ENCODE measurements at regions not wholly inside any gene's neighbourhood (a gene's known extent, or its start where the extent isn't known, plus 50 kb on each side); places are given as distances from the start of the nearest gene placed in this dataset.
"Not testable (repeated sequence)": the region's sequence is repeated elsewhere in the genome, so short reads cannot be mapped to it uniquely, and the experiment has no call there.

DNA sequence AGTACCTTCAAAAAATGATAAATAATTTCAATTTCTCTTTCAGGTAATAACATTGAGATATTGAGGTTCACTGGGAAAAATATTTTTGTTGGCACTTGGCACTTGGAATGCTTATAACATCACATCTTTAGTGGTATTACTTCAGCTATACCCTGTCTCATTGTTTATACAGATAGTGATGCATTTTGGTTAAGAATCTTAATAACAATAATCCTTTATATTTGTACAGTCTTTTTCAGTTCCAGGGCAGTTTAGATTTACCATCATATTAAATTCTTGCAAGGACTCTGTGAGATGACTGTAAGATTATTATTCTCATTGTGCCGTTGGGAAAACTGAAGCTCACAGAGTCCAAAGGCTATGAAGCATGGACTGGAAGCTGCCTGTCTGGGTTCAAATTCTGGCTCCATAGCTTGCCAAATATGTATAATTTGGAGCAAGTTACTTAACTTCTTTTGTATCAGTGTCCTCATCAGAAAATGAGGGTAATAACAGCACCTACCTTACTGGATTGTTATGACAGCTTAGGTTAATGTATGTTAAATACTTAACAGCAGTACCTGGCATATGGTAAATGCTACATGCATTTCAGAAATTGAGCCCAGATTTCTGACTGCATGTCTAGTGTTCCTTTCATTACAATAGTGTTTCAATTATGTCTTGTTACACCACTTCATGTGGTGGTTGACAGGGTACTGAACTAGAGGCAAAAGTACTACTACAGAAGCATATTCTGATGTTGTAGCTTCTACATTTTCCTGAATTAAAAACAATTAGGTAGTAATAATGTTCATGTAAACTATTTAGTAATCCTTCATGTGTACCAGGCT lies 272.2 kb downstream of the PLK2 start:
- H3K9me3 ChIP-seq: no peaks in the 10 kb centered on the region
- in situ Hi-C loops (cut with MboI; ENCODE audit: low sequenced_read_pairs): no loop called here
- no peak for DNase-seq (ENCODE audit: low spot score in 2 of 2)
- H3K4me1 ChIP-seq: no peaks in the 10 kb centered on the region
- H3K4me3 ChIP-seq: no peak overlapping the region
- H3K36me3 ChIP-seq (replicated peaks): no peaks in the 10 kb centered on the region
- no peaks in the 10 kb centered on the region for H3K27me3 ChIP-seq (ENCODE audit: low read depth)

DNA sequence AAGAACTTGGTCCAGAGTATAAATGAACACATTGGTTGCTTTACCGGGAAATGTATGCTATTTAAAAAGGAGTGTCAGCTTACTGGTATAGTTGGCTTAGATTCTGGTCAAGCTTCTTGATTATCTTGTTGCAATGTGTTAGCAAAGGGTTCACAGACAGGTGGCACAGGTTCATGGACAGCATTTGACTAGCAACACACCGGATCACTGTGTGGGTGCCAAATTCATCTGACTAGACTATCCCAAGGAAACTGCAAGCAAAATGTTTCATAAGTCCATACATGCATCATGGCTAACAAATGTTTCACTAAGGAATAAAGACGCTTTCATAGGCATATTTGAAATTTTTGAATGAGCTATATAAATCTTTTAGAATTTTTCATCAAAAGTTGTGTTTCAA lies 274.1 kb downstream of the PLK2 start:
- in situ Hi-C loops (cut with MboI; ENCODE audit: low sequenced_read_pairs): no loop called here
- Histone ChIP-seq H3K4me1 (no peaks in the 10 kb centered on the region), H3K36me3 (replicated peaks) (no peaks in the 10 kb centered on the region), H3K4me3 (no peak overlapping the region), H3K27me3 (ENCODE audit: low read depth) (no peaks in the 10 kb centered on the region), H3K9me3 (no peaks in the 10 kb centered on the region)
- DNase-seq (ENCODE audit: low spot score in 2 of 2): no peak

DNA sequence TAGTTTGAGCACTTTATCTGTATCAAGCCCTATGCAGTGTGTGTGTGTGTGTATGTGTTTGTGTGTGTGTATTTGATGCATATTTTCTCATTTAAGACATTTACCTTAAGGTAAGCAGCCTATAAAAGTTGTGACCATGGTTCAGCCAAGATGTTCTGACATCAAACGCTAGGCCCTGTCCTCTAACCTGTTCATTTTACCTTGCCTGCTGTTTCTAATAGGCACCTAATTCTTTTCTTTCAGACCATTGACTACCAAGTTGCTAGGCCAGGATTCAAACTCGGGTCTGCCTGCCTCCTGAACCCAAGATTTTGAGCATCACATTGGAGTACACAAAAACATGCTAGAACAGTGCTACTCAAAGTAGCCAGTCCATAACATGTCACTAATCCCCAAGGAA lies 274.5 kb downstream of the PLK2 start:
- no peaks in the 10 kb centered on the region for H3K9me3 ChIP-seq
- no peak for DNase-seq (ENCODE audit: low spot score in 2 of 2)
- H3K36me3 ChIP-seq (replicated peaks): no peaks in the 10 kb centered on the region
- H3K27me3 ChIP-seq (ENCODE audit: low read depth): no peaks in the 10 kb centered on the region
- H3K4me3 ChIP-seq: no peak overlapping the region
- in situ Hi-C loops (cut with MboI; ENCODE audit: low sequenced_read_pairs): no loop called here
- no peaks in the 10 kb centered on the region for H3K4me1 ChIP-seq

DNA sequence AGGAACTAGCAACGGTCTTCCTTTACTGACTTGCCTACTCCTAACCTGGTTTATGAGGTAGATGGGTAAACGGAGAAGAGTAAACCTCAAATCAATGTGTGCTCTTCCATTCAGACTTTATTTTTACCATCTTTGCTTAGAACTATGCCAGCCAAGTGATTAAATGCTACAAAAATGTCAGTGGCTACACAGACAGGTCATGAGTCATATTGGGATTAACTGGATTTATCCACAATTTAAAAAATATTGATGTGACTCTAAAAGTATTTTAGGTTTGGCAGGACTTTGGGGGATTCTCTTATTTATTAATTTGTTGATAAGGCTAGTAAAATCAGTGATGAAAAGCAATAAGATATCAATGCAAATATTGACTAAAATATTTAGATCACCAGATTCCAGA lies 275.0 kb downstream of the PLK2 start:
- H3K4me3 ChIP-seq: no peak overlapping the region
- DNase-seq (ENCODE audit: low spot score in 2 of 2): no peak
- H3K36me3 ChIP-seq (replicated peaks): no peaks in the 10 kb centered on the region
- H3K9me3 ChIP-seq: no peaks in the 10 kb centered on the region
- H3K27me3 ChIP-seq (ENCODE audit: low read depth): no peaks in the 10 kb centered on the region
- in situ Hi-C loops (cut with MboI; ENCODE audit: low sequenced_read_pairs): no loop called here
- no peaks in the 10 kb centered on the region for H3K4me1 ChIP-seq

DNA sequence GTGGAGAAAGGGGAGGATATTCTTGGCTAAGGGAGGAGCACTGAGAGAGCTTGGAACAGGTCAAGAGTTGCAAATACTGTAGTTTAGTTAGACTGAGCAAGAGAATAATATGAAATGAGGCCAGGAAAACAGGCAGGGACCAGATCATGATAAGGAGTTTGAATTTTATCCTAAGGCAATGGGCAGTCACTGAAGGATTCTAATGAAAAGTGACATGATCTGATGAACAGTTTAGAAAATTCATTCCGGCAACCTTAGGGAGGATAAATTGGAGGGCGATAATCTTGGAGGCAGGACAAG lies 276.1 kb downstream of the PLK2 start:
- H3K36me3 ChIP-seq (replicated peaks): no peaks in the 10 kb centered on the region
- in situ Hi-C loops (cut with MboI; ENCODE audit: low sequenced_read_pairs): no loop called here
- no peaks in the 10 kb centered on the region for H3K27me3 ChIP-seq (ENCODE audit: low read depth)
- H3K9me3 ChIP-seq: no peaks in the 10 kb centered on the region
- no peak overlapping the region for H3K4me3 ChIP-seq
- DNase-seq (ENCODE audit: low spot score in 2 of 2): no peak
- no peaks in the 10 kb centered on the region for H3K4me1 ChIP-seq

DNA sequence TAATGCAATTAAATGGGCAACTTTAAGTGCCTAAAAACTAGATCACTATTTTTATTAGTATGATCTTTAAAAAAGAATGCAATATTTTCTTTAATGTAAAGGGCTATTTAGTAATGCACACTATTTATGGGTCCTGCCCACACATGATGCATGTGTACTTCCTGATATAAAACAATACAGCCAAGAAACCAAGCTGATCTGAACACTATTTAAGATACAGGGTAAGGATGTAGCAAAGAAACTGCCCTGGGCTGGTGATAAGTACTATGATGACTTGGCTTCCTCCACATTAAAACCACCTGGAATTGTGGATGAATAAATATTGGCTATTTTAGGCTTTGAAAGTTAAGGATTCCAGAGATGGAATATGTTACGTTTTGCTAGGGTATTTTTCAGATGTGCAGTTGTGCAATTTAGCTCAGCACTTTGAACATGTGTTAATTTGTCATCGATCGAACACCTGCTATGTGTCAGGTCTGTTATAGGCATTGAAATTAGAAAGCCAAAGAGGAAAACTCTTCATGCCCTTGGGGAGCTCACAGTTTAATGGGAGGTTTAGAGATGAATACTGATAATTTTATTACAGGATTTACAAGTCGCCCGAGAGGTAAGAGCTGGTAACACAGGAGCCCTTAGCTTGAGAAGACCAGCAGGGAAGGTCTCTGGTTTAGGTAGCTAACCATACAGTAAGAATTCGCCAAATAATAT lies 276.7 kb downstream of the PLK2 start:
- Histone ChIP-seq H3K4me1 (no peaks in the 10 kb centered on the region), H3K36me3 (replicated peaks) (no peaks in the 10 kb centered on the region), H3K4me3 (no peak overlapping the region), H3K27me3 (ENCODE audit: low read depth) (no peaks in the 10 kb centered on the region), H3K9me3 (no peaks in the 10 kb centered on the region)
- in situ Hi-C loops (cut with MboI; ENCODE audit: low sequenced_read_pairs): no loop called here
- no peak for DNase-seq (ENCODE audit: low spot score in 2 of 2)

DNA sequence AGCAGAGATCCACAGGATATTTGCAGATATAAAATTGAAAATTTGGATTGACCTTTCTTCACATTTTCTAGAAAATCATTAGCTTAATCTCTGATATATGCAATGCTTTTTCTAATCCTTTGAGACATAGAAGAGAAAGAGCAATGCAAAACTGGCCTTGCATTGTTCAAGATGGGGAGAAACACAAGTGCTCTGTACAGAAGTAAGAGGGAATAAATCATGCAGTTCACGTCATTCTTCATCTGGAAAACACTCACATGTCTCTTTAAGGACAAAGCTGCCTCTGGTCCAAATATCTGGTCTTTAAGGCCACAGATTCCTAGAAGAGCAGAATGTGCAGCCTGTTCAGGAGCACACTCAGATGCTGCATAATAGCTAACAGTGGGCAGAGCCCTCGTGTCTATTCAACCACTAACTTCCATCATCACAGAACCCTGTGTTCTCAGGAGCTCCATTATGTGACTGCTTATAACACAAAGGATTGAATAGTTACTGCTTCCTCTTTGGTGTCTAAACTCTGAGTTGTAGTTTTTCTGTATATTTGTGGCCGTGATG lies 277.5 kb downstream of the PLK2 start:
- H3K27me3 ChIP-seq (ENCODE audit: low read depth): no peaks in the 10 kb centered on the region
- H3K36me3 ChIP-seq (replicated peaks): no peaks in the 10 kb centered on the region
- in situ Hi-C loops (cut with MboI; ENCODE audit: low sequenced_read_pairs): no loop called here
- DNase-seq (ENCODE audit: low spot score in 2 of 2): no peak
- no peak overlapping the region for H3K4me3 ChIP-seq
- no peaks in the 10 kb centered on the region for H3K9me3 ChIP-seq
- no peaks in the 10 kb centered on the region for H3K4me1 ChIP-seq

DNA sequence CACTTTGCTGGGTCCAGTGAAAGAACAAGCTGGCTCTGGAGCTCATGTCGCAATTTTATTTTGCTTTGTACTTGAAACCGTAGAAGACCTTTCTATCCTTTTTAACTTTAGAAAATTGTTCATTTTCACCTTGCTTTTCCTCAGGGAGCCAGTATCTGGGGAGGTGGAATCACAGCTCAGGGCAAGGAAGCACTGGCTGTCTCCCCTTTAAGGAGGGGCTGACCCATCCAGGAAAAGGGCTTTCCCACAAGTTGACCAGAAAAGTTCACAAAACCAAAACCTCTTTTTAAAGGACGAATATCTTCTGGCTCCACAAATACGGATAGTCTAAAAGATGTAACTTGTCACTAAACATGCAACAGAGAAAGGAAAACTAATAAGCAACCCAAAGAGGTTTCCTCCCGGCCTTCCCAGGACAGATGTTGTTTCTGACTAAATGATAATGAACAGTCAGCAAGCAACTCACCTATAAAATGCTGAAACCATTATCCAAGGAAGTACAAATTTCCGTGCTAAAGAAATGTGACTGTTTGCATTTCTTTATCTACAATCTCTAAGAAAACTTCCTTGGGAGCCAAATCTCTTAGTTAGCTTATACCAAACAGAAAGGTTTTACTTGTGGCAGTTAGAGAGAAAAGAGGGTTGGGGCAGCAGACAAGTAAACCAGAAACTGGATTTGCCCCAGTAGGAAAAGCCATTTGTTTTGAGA lies 278.2 kb downstream of the PLK2 start:
- Histone ChIP-seq H3K27me3 (ENCODE audit: low read depth) (no peaks in the 10 kb centered on the region), H3K4me3 (no peak overlapping the region), H3K4me1 (no peaks in the 10 kb centered on the region), H3K36me3 (replicated peaks) (no peaks in the 10 kb centered on the region), H3K9me3 (no peaks in the 10 kb centered on the region)
- in situ Hi-C loops (cut with MboI; ENCODE audit: low sequenced_read_pairs): no loop called here
- no peak for DNase-seq (ENCODE audit: low spot score in 2 of 2)

DNA sequence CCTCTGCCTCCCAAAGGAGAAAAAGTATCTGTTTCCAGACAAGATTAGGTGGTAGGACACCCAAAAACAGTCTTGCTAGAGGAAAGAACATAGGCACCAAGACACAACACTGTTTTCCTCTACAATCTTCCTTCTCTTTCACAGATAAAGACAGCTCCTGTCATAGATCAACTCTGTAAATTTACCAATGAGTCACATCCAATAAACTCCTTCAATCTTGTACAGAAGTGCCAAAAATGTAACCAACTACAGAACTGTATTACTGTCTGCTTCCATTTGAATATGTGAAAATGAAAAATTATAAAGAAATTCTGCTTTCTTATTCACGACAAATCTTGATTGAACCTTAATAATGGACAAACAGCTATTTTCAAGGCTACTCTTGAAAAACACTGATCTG lies 286.9 kb downstream of the PLK2 start:
- DNase-seq (ENCODE audit: low spot score in 2 of 2): no peak

DNA sequence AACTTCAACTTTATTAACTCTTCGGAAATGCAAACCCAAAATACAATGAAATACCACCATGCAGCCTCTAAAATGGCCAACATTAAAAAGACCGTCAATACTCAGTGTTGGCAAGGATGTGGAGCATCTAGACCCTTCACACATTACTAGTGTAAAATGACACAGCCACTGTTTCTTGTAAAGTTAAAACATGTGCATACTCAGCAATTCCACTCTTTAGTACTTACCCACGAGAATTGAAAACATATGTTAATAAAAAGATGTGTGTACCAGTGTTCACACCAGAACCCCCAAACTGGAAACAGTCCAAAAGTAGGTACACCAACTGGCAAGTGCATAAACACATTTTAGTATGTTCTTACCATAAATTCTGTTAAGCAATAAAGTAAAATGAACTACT lies 294.7 kb downstream of the PLK2 start:
- H3K9me3 ChIP-seq: no peaks in the 10 kb centered on the region
- no peak overlapping the region for H3K4me3 ChIP-seq
- no peaks in the 10 kb centered on the region for H3K27me3 ChIP-seq (ENCODE audit: low read depth)
- no peak for DNase-seq (ENCODE audit: low spot score in 2 of 2)
- no peaks in the 10 kb centered on the region for H3K4me1 ChIP-seq
- no peaks in the 10 kb centered on the region for H3K36me3 ChIP-seq (replicated peaks)
- in situ Hi-C loops (cut with MboI; ENCODE audit: low sequenced_read_pairs): no loop called here

More for the DNA sequence above, 286.9 kb downstream of the PLK2 start:
- Histone ChIP-seq H3K4me1 (no peaks in the 10 kb centered on the region), H3K4me3 (no peak overlapping the region), H3K36me3 (replicated peaks) (no peaks in the 10 kb centered on the region), H3K9me3 (no peaks in the 10 kb centered on the region), H3K27me3 (ENCODE audit: low read depth) (no peaks in the 10 kb centered on the region)
- in situ Hi-C loops (cut with MboI; ENCODE audit: low sequenced_read_pairs): no loop called here

DNA sequence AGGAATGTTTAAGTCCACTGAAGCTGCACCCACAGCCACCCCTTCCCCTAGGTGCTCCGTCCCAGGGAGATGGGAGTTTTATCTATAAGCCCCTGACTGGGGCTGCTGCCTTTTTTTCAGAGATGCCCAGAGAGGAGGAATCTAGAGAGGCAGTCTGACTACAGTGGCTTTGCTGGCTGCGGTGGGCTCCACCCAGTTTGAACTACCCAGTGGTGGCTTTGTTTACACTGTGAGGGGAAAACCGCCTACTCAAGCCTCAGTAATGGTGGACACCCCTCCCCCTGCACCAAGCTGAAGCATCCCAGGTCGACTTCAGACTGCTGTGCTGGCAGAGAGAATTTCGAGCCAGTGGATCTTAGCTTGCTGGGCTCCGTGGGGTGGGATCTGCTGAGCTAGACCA lies 298.0 kb downstream of the PLK2 start:
- H3K36me3 ChIP-seq (replicated peaks); H3K9me3 ChIP-seq; DNase-seq (ENCODE audit: low spot score in 2 of 2); H3K27me3 ChIP-seq (ENCODE audit: low read depth); H3K4me1 ChIP-seq; in situ Hi-C loops (cut with MboI; ENCODE audit: low sequenced_read_pairs); H3K4me3 ChIP-seq: not testable (repeated sequence)

DNA sequence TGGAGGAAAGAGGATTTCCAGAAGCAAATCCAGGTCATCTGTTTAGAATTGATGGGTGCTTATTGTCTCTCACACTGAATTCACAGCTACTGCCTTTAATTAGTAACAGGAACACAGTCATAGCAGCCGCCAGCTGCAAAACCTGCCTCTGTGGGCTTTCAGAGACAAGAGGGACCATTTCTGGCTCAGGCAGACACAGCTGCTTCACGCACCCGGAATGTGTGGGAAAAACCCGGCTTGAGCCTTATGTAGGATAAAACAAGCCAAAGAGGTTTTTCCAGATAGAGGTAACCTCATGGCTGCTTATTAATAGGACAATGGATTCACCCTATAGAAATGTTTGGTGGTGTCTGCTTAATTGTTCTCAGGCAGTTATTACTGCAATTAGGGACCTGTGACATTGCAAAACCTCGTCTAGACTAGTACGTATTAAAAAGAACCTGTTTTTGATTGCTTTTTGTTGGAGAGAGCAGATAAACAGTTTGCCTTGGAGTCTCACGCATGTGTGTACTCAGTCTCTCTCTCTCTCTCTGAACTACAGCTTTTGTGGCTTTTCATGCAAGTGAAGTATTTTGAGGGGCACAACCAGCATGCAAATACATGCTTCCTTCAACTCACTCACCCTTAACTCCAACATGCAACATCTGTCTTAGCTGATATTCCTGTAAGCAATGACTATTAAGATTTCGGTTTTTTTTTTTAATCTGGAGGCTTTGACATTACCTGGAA lies 302.7 kb downstream of the PLK2 start:
- H3K27me3 ChIP-seq (ENCODE audit: low read depth): no peaks in the 10 kb centered on the region
- in situ Hi-C loops (cut with MboI; ENCODE audit: low sequenced_read_pairs): no loop called here

DNA sequence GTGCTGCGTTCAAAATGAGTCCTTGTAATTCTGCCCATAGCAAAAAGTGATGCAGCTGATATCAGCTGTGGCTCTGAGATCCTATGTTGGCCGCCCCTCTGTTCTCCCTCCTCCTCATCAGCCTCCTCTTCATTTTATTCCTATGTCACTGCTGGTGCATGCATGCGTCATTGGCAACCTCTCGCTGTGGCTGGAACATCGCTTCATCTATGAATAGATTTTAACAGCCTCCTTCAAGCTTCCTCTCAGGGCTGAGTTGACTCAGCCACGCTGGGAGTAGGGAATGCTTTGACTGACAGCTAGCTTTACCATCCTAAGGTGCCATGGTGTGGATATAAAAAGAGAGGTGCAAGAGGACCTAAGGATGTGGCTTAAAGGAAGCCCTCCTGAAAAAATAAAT lies 303.5 kb downstream of the PLK2 start:
- Histone ChIP-seq H3K4me1 (no peaks in the 10 kb centered on the region), H3K9me3 (no peaks in the 10 kb centered on the region), H3K36me3 (replicated peaks) (no peaks in the 10 kb centered on the region), H3K4me3 (no peak overlapping the region), H3K27me3 (ENCODE audit: low read depth) (no peaks in the 10 kb centered on the region)
- in situ Hi-C loops (cut with MboI; ENCODE audit: low sequenced_read_pairs): no loop called here
- DNase-seq (ENCODE audit: low spot score in 2 of 2): no peak

More for the DNA sequence above, 302.7 kb downstream of the PLK2 start:
- no peaks in the 10 kb centered on the region for H3K9me3 ChIP-seq
- no peaks in the 10 kb centered on the region for H3K4me1 ChIP-seq
- DNase-seq (ENCODE audit: low spot score in 2 of 2): no peak
- H3K36me3 ChIP-seq (replicated peaks): no peaks in the 10 kb centered on the region
- no peak overlapping the region for H3K4me3 ChIP-seq

Measured in HAP-1 (cell line).